Urinary bladder (tissue), 3 donors: ENCODE measurements at regions not wholly inside any gene's neighbourhood (a gene's known extent, or its start where the extent isn't known, plus 50 kb on each side); places are given as distances from the start of the nearest gene placed in this dataset.
"Not testable (repeated sequence)": the region's sequence is repeated elsewhere in the genome, so short reads cannot be mapped to it uniquely, and the experiment has no call there.

Experiments used
- DNase-seq: peaks from one replicate; pipeline ENCODE4 v3.0.0-alpha.2; 2015; ENCODE audit errors: extremely low spot score
- H3K27ac ChIP-seq: one replicate; pipeline ENCODE4 v1.5.1; 2013; ENCODE audit warnings: low read depth, mild to moderate bottlenecking, moderate library complexity
- H3K36me3 ChIP-seq: one replicate; pipeline ENCODE4 v1.6.1; 2013; ENCODE audit warnings: mild to moderate bottlenecking, moderate library complexity; ENCODE audit not compliant: insufficient read depth
- H3K4me1 ChIP-seq: one replicate; pipeline ENCODE4 v1.6.1; 2013; ENCODE audit warnings: mild to moderate bottlenecking, moderate library complexity; ENCODE audit not compliant: insufficient read depth
- H3K4me3 ChIP-seq: one replicate; pipeline ENCODE4 v1.5.1; 2013; ENCODE audit warnings: low read depth, low read length
- WGBS: extraction: QIAGEN DNeasy Blood & Tissue Kit; methylation state at CpG from one replicate; pipeline ENCODE4 v1.1.7; 2013; 5-methylcytosine and 5-hydroxymethylcytosine counted together
- donor health status: healthy with polysubstance abuse.
- donor health status: healthy.

DNA sequence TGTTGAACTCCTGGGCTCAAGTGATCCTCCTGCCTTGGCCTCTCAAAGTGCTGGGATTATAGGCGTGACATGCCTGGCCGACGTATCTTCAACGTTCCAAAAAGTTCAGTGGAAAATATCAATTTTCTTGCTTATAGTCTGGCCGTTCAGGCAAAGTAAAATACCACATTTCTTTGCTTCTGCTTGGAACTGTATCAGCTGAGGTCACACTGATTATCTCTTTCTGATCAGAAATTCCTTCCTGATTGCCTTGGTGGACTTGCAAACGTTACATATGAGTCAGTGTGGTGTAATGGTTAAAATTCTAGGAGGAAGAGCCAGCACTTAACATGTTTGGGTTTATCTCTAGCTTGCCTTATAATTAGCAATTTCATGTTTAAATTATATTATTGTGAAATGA, 189.5 kb upstream of the VKORC1L1 start:
- not testable (repeated sequence) for H3K36me3 ChIP-seq, H3K4me1 ChIP-seq, DNase-seq, H3K4me3 ChIP-seq, H3K27ac ChIP-seq
- WGBS, result 69% methylated on average over 6 of the region's 6 CpGs

GRCh38 chr7:65699026-65699714, 173.7 kb upstream of the VKORC1L1 start:
- H3K27ac ChIP-seq, H3K36me3 ChIP-seq, H3K4me3 ChIP-seq, DNase-seq, H3K4me1 ChIP-seq: not testable (repeated sequence)
- WGBS, result 67% methylated on average over 1 of the region's 5 CpGs

GRCh38 chr7:65699715-65700356, 173.0 kb upstream of the VKORC1L1 start:
- H3K36me3 ChIP-seq, DNase-seq, H3K27ac ChIP-seq, H3K4me3 ChIP-seq, H3K4me1 ChIP-seq: not testable (repeated sequence)
- 70% methylated on average over 4 of the region's 6 CpGs for WGBS

GRCh38 chr7:65719123-65719798, 153.6 kb upstream of the VKORC1L1 start:
- H3K27ac ChIP-seq, H3K4me3 ChIP-seq, H3K36me3 ChIP-seq, DNase-seq, H3K4me1 ChIP-seq: not testable (repeated sequence)
- 94% methylated on average over 4 of the region's 4 CpGs for WGBS

DNA sequence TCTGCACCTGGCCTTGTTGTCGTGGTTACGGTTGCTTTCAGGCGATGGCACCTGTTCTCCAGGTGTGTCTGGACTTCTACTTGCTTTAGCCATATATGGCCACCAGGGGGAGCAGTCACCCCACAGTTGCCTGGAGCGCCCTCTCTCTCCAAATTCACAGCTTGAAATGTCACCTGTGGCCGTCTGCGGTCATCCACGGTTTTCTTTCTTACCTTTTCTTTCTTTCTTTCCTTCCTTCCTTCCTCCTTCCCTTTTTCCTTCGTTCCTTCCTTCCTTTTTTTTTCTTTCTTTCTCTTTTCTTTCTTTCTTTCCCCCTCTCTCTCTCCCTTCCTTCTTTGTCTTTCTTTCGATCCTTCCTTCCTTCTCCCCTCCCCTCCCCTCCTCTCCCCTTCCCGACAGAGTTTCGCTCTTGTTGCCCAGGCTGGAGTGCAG, 150.5 kb upstream of the VKORC1L1 start:
- 38% methylated on average over 11 of the region's 11 CpGs for WGBS
- H3K36me3 ChIP-seq, result peaks cover under 1% of the 10 kb centered on the region
- no peak overlapping the region for H3K4me3 ChIP-seq
- DNase-seq, result no peak
- no peak overlapping the region for H3K27ac ChIP-seq
- H3K4me1 ChIP-seq, result no peaks in the 10 kb centered on the region

DNA sequence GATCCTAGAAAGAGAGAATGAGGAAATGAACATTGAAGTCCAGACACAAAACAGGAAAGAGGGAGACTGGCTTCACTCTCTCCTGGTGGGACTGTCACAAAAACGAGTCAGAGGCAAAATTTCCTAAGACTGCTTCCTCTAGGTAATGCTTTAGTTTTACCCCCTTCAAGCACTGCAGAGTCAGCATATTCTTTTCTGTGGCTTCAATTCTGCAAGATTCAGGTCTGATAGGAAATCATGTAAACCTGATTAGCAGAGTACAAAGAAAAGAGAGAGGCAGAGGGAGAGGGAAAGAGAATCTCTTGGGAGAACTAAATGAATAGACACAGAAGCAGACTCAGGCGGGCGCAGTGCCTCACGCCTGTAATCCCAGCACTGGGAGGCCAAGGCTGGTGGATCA, 145.7 kb upstream of the VKORC1L1 start:
- 89% methylated on average over 4 of the region's 4 CpGs for WGBS
- DNase-seq, H3K4me3 ChIP-seq, H3K4me1 ChIP-seq, H3K36me3 ChIP-seq, H3K27ac ChIP-seq: not testable (repeated sequence)

GRCh38 chr7:65731129-65731528, 141.7 kb upstream of the VKORC1L1 start:
- no peak for DNase-seq
- Histone ChIP-seq H3K36me3 (peaks cover 2% of the 10 kb centered on the region), H3K27ac (no peak overlapping the region), H3K4me3 (peak overlapping the region; percentile 20), H3K4me1 (no peaks in the 10 kb centered on the region)
- WGBS, result 46% methylated on average over 7 of the region's 7 CpGs

GRCh38 chr7:65731562-65732035, 141.3 kb upstream of the VKORC1L1 start:
- H3K4me1 ChIP-seq, result no peaks in the 10 kb centered on the region
- WGBS, result 11% methylated on average over 27 of the region's 27 CpGs

GRCh38 chr7:65744406-65744805, 128.5 kb upstream of the VKORC1L1 start:
- peaks cover 2% of the 10 kb centered on the region for H3K4me1 ChIP-seq
- H3K27ac ChIP-seq, result no peak overlapping the region
- H3K4me3 ChIP-seq, result no peak overlapping the region
- WGBS, result 92% methylated on average over 2 of the region's 2 CpGs
- H3K36me3 ChIP-seq, result no peaks in the 10 kb centered on the region
- no peak for DNase-seq

More at GRCh38 chr7:65731562-65732035, 141.3 kb upstream of the VKORC1L1 start:
- DNase-seq, result no peak
- peak overlapping the region; percentile 20 for H3K4me3 ChIP-seq
- H3K27ac ChIP-seq, result no peak overlapping the region
- H3K36me3 ChIP-seq, result peaks cover 2% of the 10 kb centered on the region

DNA sequence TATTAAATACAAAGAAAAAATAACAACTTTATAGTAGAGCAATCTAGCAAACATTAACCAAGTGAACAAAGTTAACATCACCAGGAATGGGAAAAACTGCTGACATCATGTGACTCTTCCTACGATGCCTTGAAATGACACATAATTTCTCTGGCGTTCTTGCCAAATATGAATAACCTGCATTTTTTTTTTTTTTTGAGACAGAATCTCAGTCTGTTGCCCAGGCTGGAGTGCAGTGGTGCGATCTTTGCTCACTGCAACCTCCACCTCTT, 126.5 kb upstream of the VKORC1L1 start:
- no peak overlapping the region for H3K27ac ChIP-seq
- WGBS, result 41% methylated on average over 3 of the region's 3 CpGs
- H3K4me3 ChIP-seq, result no peak overlapping the region

DNA sequence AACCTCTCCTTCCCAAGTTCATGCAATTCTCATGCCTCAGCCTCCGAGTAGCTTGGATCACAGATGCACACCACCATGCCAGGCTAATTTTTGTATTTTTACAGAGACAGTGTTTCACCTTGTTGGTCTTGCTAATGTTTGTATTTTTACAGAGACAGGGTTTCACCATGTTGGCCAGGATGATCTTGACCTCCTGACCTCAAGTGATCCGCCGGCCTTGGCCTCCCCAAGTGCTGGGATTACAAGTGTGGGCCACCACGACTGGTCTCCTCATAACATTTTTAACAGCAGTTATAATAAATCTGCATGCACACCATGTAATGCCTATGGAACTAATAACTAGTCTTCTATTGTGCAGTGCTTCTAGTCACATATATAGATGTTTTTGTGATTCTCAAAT, 123.8 kb upstream of the VKORC1L1 start:
- H3K4me3 ChIP-seq, result no peak overlapping the region
- DNase-seq, result no peak
- H3K4me1 ChIP-seq, result peaks cover 2% of the 10 kb centered on the region
- no peaks in the 10 kb centered on the region for H3K36me3 ChIP-seq
- WGBS, result 70% methylated on average over 4 of the region's 4 CpGs
- H3K27ac ChIP-seq, result no peak overlapping the region

More for the DNA sequence above, 126.5 kb upstream of the VKORC1L1 start:
- Histone ChIP-seq H3K4me1 (peaks cover 2% of the 10 kb centered on the region), H3K36me3 (no peaks in the 10 kb centered on the region)
- no peak for DNase-seq

DNA sequence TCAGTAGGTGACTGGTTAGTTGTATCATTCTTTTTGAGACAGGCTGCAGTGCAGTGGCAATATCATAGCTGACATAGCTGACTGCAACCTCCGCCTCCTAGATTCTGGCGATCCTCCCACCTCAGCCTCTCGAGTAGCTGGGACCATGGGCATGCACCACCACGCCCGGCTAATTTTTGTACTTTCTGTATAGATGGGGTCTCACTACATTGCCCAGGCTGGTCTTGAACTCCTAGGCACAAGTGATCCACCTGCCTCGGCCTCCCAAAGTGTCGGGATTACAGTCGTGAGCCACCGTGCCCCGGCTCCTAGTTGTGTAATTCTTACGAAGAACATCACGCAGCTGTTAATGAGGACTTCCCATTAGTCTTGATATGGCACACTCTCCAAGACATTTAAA, 123.4 kb upstream of the VKORC1L1 start:
- no peak overlapping the region for H3K4me3 ChIP-seq
- no peaks in the 10 kb centered on the region for H3K36me3 ChIP-seq
- H3K27ac ChIP-seq, result no peak overlapping the region
- H3K4me1 ChIP-seq, result peaks cover 2% of the 10 kb centered on the region
- no peak for DNase-seq
- WGBS, result 92% methylated on average over 12 of the region's 12 CpGs

- Histone ChIP-seq H3K4me3 (peak overlapping the region; percentile 94), H3K4me1 (peaks cover 2% of the 10 kb centered on the region), H3K36me3 (no peaks in the 10 kb centered on the region), H3K27ac (peak overlapping the region; percentile 82)
- WGBS, result under 1% methylated on average over 69 of the region's 69 CpGs
- peak; percentile 64 for DNase-seq
Measured at GRCh38 chr7:65750511-65751344, 122.1 kb upstream of the VKORC1L1 start.
